GM18951 (cell line): ENCODE measurements at regions not wholly inside any gene's neighbourhood (a gene's known extent, or its start where the extent isn't known, plus 50 kb on each side); places are given as distances from the start of the nearest gene placed in this dataset.

Source experiments
- POLR2A ChIP-seq: IDR thresholded peaks from 4 replicates; pipeline ENCODE4 v1.6.1; 2011; ENCODE audit warnings: mild to moderate bottlenecking; ENCODE audit not compliant: insufficient read length, insufficient read depth; ENCODE audit errors: extremely low read depth
- in situ Hi-C: fragments of 300-500 bp; cut with MboI; formaldehyde crosslinking; loops from one replicate; pipeline ENCODE4 v1.12.0; 2022; ENCODE audit warnings: low sequenced_read_pairs, mixed read lengths, inconsistent platforms; ENCODE audit not compliant: unreplicated experiment

GRCh38 chr5:174356536-174356935 is 311.0 kb downstream of the NSG2 start:
- no peak for TF ChIP-seq POLR2A
- in situ Hi-C loops = no loop called here

- TF ChIP-seq POLR2A = no peak
- in situ Hi-C loops = no loop called here
These were observed 312.8 kb downstream of the NSG2 start for GRCh38 chr5:174358276-174358675.

- in situ Hi-C loops = no loop called here
- TF ChIP-seq POLR2A = no peak
These were observed 313.6 kb downstream of the NSG2 start for GRCh38 chr5:174359071-174359470.

- no peak for TF ChIP-seq POLR2A
- in situ Hi-C loops = no loop called here
These were observed 317.0 kb downstream of the NSG2 start for GRCh38 chr5:174362514-174362913.

GRCh38 chr5:174363934-174364333 is 318.4 kb downstream of the NSG2 start:
- in situ Hi-C loops = no loop called here
- no peak for TF ChIP-seq POLR2A

- TF ChIP-seq POLR2A = no peak
- in situ Hi-C loops = no loop called here
These were observed 319.2 kb downstream of the NSG2 start for GRCh38 chr5:174364676-174365075.

GRCh38 chr5:174371600-174372094 is 326.1 kb downstream of the NSG2 start:
- TF ChIP-seq POLR2A = no peak
- in situ Hi-C loops = no loop called here

GRCh38 chr5:174374206-174374605 is 328.7 kb downstream of the NSG2 start:
- in situ Hi-C loops = no loop called here
- TF ChIP-seq POLR2A = no peak

- TF ChIP-seq POLR2A = no peak
- in situ Hi-C loops = no loop called here
These were observed 330.6 kb downstream of the NSG2 start for GRCh38 chr5:174376056-174376455.

- in situ Hi-C loops = no loop called here
- no peak for TF ChIP-seq POLR2A
These were observed 331.3 kb downstream of the NSG2 start for GRCh38 chr5:174376726-174377373.

GRCh38 chr5:174378121-174378874 is 332.8 kb downstream of the NSG2 start:
- in situ Hi-C loops = no loop called here

GRCh38 chr5:174380311-174380710 is 334.8 kb downstream of the NSG2 start:
- no peak for TF ChIP-seq POLR2A
- in situ Hi-C loops = no loop called here

More at GRCh38 chr5:174378121-174378874, 332.8 kb downstream of the NSG2 start:
- TF ChIP-seq POLR2A = no peak

- in situ Hi-C loops = no loop called here
- TF ChIP-seq POLR2A = no peak
These were observed 335.7 kb downstream of the NSG2 start for GRCh38 chr5:174381241-174381640.
